GM12873 (cell line): ENCODE measurements at regions not wholly inside any gene's neighbourhood (a gene's known extent, or its start where the extent isn't known, plus 50 kb on each side); places are given as distances from the start of the nearest gene placed in this dataset.

ENCODE experiments used
- TF ChIP-seq, protein P1 (sequence below): IDR thresholded peaks from 2 replicates; pipeline ENCODE4 v1.5.1; 2012; ENCODE audit warnings: low read depth, mild to moderate bottlenecking, moderate library complexity, low read length, control low read depth; ENCODE audit not compliant: insufficient read depth; ENCODE audit errors: missing control alignments

DNA sequence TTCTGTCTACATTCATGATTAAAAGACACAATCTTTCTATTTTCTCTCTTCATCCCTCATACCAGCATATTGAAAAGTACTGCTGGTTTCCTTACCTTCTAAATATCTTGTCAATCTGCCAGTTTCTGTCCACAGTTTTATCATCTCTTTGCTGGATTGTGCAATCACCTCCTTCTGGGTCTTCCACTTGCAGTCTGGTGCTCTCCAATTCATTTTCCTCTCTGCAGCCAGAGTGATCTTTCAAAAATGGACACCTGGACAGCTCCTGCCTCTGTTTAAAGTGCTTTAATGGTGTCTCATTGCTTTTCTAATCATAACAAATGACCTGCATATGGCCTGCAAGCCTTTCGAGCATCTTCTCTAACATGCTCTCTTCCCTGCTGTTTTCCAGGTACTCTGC is 94.0 kb downstream of the C1QL2 start:
- TF ChIP-seq, protein P1, sequence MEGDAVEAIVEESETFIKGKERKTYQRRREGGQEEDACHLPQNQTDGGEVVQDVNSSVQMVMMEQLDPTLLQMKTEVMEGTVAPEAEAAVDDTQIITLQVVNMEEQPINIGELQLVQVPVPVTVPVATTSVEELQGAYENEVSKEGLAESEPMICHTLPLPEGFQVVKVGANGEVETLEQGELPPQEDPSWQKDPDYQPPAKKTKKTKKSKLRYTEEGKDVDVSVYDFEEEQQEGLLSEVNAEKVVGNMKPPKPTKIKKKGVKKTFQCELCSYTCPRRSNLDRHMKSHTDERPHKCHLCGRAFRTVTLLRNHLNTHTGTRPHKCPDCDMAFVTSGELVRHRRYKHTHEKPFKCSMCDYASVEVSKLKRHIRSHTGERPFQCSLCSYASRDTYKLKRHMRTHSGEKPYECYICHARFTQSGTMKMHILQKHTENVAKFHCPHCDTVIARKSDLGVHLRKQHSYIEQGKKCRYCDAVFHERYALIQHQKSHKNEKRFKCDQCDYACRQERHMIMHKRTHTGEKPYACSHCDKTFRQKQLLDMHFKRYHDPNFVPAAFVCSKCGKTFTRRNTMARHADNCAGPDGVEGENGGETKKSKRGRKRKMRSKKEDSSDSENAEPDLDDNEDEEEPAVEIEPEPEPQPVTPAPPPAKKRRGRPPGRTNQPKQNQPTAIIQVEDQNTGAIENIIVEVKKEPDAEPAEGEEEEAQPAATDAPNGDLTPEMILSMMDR: no peak

GRCh38 chr2:119063177-119063576 is 95.4 kb downstream of the C1QL2 start:
- TF ChIP-seq, protein P1: no peak

DNA sequence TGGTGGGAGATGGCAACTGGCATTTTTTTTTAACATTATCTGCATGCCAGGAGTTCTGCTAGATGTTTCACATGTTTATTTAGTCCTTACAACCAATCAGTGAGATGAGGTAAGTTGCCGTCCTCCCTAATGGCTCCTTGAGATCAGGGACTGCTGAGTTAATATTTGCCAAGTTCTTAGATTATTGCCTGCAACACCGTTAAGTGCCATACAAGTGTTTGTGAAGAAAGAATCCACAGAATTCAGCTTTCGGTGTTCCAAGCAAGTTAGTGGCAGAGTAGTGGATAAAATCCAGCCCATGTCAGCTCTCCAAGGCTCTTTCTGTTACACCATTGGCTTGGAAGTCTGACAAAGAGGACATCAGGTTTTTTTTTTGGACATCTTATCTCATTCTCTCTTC is 95.9 kb downstream of the C1QL2 start:
- TF ChIP-seq, protein P1: no peak

- TF ChIP-seq, protein P1: no peak
Measured at GRCh38 chr2:119062179-119062578, 96.4 kb downstream of the C1QL2 start.

GRCh38 chr2:119059940-119060339 is 98.6 kb downstream of the C1QL2 start:
- TF ChIP-seq, protein P1: no peak

- TF ChIP-seq, protein P1: no peak
Measured at GRCh38 chr2:119059287-119059686, 99.3 kb downstream of the C1QL2 start.

DNA sequence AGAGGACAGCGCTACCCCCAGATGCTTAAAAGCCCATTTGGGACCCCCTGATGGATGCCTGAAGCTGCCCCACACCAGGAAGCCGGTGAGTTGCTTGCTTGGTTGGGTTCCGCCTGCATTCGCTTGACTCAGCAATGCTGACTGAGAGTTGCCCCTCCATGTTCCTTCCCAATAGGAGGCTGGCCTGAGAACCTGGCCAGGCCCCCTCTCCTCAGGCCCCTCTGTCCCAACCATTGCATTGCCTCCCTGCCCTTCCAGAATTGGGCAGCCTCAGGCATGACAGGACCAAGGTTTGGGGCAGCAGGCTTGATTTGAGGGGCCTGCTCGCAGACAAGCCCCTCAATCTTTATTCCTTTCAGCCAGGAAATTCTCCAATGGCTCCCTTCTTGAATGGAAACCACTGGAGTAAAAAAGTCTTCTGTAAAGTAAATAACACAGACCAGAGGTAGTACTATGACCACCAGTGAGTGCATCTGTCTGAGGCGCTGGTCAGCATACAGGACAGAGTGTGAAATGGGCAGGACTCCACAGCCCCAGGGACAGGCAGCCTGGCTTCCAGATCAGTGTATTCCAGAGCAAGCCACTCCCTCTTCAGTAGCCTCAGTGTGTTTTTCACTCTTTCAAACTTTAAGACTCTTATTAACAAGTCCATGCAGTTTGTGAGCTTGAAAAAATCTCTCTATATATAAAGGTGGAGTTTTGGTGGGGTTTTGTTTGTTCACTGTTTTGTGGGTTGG is 104.7 kb downstream of the C1QL2 start:
- TF ChIP-seq, protein P1: no peak
